ENCODE measurements at regions not wholly inside any gene's neighbourhood (a gene's known extent, or its start where the extent isn't known, plus 50 kb on each side); places are given as distances from the start of the nearest gene placed in this dataset.

GRCh38 chr4:164056426-164057142 lies 562.1 kb downstream of the TMA16 start:
- CTCF ChIA-PET = no interaction called here
- no peaks in the 10 kb centered on the region for H3K27me3 Mint-ChIP-seq (ENCODE audit: low read depth)

GRCh38 chr4:164058776-164059445 lies 564.4 kb downstream of the TMA16 start:
- CTCF ChIA-PET = no interaction called here
- ATAC-seq (no peak), DNase-seq (ENCODE audit: low spot score) (no peak)
- no peaks in the 10 kb centered on the region for H3K4me1 Mint-ChIP-seq
- POLR2A ChIA-PET = no interaction called here
- no peaks in the 10 kb centered on the region for H3K27me3 Mint-ChIP-seq (ENCODE audit: low read depth)
- TF ChIP-seq ZNF232 (CRISPR knock-in tag; IDR thresholded peaks at IDR 0.05) = no peak
- TF ChIP-seq IRF1 (CRISPR knock-in tag; IDR thresholded peaks at IDR 0.05) = no peak
- TF ChIP-seq E2F1 (CRISPR knock-in tag; IDR thresholded peaks at IDR 0.05) = no peak
- TF ChIP-seq HMGXB4 (CRISPR knock-in tag; IDR thresholded peaks at IDR 0.05) = no peak
- TF ChIP-seq ATF6 (CRISPR knock-in tag; IDR thresholded peaks at IDR 0.05) = no peak
- no peak overlapping the region for H3K27ac Mint-ChIP-seq
- peaks cover 5% of the 10 kb centered on the region for H3K9me3 Mint-ChIP-seq
- no peak overlapping the region for H3K4me3 Mint-ChIP-seq
- H3K36me3 Mint-ChIP-seq = peaks cover 2% of the 10 kb centered on the region; the same call in 1 of the 2 replicates

More at GRCh38 chr4:164056426-164057142, 562.1 kb downstream of the TMA16 start:
- Mint-ChIP-seq H3K36me3 (no peaks in the 10 kb centered on the region), H3K27ac (no peak overlapping the region), H3K4me3 (no peak overlapping the region), H3K9me3 (no peaks in the 10 kb centered on the region), H3K4me1 (no peaks in the 10 kb centered on the region)
- TF ChIP-seq FOXP1 (CRISPR knock-in tag; IDR thresholded peaks at IDR 0.05; ENCODE audit: borderline replicate concordance) = no peak
- no peak for TF ChIP-seq ZNF138 (CRISPR knock-in tag; conservative IDR thresholded peaks at IDR 0.05)
- TF ChIP-seq SP1 (CRISPR knock-in tag; conservative IDR thresholded peaks at IDR 0.05) = no peak
- no peak for DNase-seq (ENCODE audit: low spot score)
- POLR2A ChIA-PET = no interaction called here
- peak; percentile 53 for ATAC-seq

- DNase-seq (ENCODE audit: low spot score) = no peak
- ChIA-PET CTCF (no interaction called here), POLR2A (no interaction called here)
- Mint-ChIP-seq H3K27me3 (ENCODE audit: low read depth) (no peaks in the 10 kb centered on the region), H3K4me1 (no peaks in the 10 kb centered on the region), H3K27ac (no peak overlapping the region), H3K4me3 (no peak overlapping the region), H3K36me3 (peaks cover 6% of the 10 kb centered on the region; the same call in 1 of the 2 replicates), H3K9me3 (peaks cover 16% of the 10 kb centered on the region)
- no peak for ATAC-seq
- TF ChIP-seq CTCF (IDR thresholded peaks at IDR 0.05) (no peak), MXD4 (CRISPR knock-in tag; IDR thresholded peaks at IDR 0.05; ENCODE audit: borderline replicate concordance) (no peak), SP1 (CRISPR knock-in tag; conservative IDR thresholded peaks at IDR 0.05) (no peak), STAT6 (CRISPR knock-in tag; conservative IDR thresholded peaks at IDR 0.05; ENCODE audit: low read depth) (no peak), IRF2 (CRISPR knock-in tag; IDR thresholded peaks at IDR 0.05; ENCODE audit: borderline replicate concordance, low read depth) (no peak), AFF4 (CRISPR knock-in tag; IDR thresholded peaks at IDR 0.05; ENCODE audit: borderline replicate concordance) (no peak), NR3C1 (CRISPR knock-in tag; conservative IDR thresholded peaks at IDR 0.05; ENCODE audit: low read depth) (no peak)
Observed at GRCh38 chr4:164060456-164060855, 566.0 kb downstream of the TMA16 start.

Measured in WTC11 (cell line).